Loucy (cell line): ENCODE measurements at regions not wholly inside any gene's neighbourhood (a gene's known extent, or its start where the extent isn't known, plus 50 kb on each side); places are given as distances from the start of the nearest gene placed in this dataset.

Experiments used
- H2AFZ ChIP-seq: fragments of 200-600 bp; sonication (generic); 2 replicates; pipeline ENCODE4 v1.6.0; 2016; ENCODE audit warnings: antibody characterized with exemption, mild to moderate bottlenecking, low read length, moderate library complexity
- H3F3A ChIP-seq: fragments of 200-600 bp; 2 replicates; pipeline ENCODE4 v1.6.0; 2016; ENCODE audit warnings: antibody characterized with exemption, low read depth, mild to moderate bottlenecking
- H3K27me3 ChIP-seq: fragments of 200-600 bp; sonication (generic); 2 replicates; pipeline ENCODE4 v1.6.1; 2014; ENCODE audit warnings: low read length, mild to moderate bottlenecking; ENCODE audit not compliant: insufficient read depth, poor library complexity, severe bottlenecking
- H3K36me3 ChIP-seq: fragments of 200-600 bp; sonication (generic); 2 replicates; pipeline ENCODE4 v1.6.1; 2016; ENCODE audit warnings: low read length; ENCODE audit not compliant: insufficient read depth
- H3K4me1 ChIP-seq: fragments of 200-600 bp; sonication (generic); 2 replicates; pipeline ENCODE4 v1.5.1; 2014; ENCODE audit warnings: low read length, mild to moderate bottlenecking; ENCODE audit not compliant: insufficient read depth, poor library complexity, severe bottlenecking
- H3K4me2 ChIP-seq: fragments of 200-600 bp; sonication (generic); 2 replicates; pipeline ENCODE4 v1.6.0; 2014; ENCODE audit warnings: antibody characterized with exemption, low read length, low read depth, mild to moderate bottlenecking; ENCODE audit not compliant: poor library complexity, severe bottlenecking
- H3K4me3 ChIP-seq: fragments of 200-600 bp; sonication (generic); 2 replicates; pipeline ENCODE4 v1.5.1; 2014; ENCODE audit warnings: low read length, mild to moderate bottlenecking, mixed read lengths; ENCODE audit not compliant: poor library complexity, severe bottlenecking
- H3K79me2 ChIP-seq: fragments of 200-600 bp; sonication (generic); 2 replicates; pipeline ENCODE4 v1.6.1; 2014; ENCODE audit warnings: low read length; ENCODE audit not compliant: insufficient read depth
- H3K9ac ChIP-seq: fragments of 200-600 bp; sonication (generic); 2 replicates; pipeline ENCODE4 v1.6.0; 2014; ENCODE audit warnings: mild to moderate bottlenecking, low read depth, low read length, moderate library complexity; ENCODE audit not compliant: poor library complexity, severe bottlenecking
- H3K9me2 ChIP-seq: fragments of 200-600 bp; sonication (generic); replicated peaks from 2 replicates; pipeline ENCODE4 v1.6.1; 2016; ENCODE audit warnings: low read depth, low read length, mixed read lengths
- H3K9me3 ChIP-seq: fragments of 200-600 bp; sonication (generic); 2 replicates; pipeline ENCODE4 v1.6.1; 2014; ENCODE audit warnings: mild to moderate bottlenecking, antibody characterized with exemption, low read length, low read depth; ENCODE audit not compliant: insufficient read depth
- H4K20me1 ChIP-seq: fragments of 200-600 bp; sonication (generic); 2 replicates; pipeline ENCODE4 v1.6.0; 2014; ENCODE audit warnings: antibody characterized with exemption, low read length, mild to moderate bottlenecking; ENCODE audit not compliant: insufficient read depth, poor library complexity, severe bottlenecking
- CTCF ChIP-seq: fragments of 200-600 bp; sonication (generic); conservative IDR thresholded peaks from 2 replicates; pipeline ENCODE4 v1.5.1; 2014; ENCODE audit warnings: mild to moderate bottlenecking, antibody characterized with exemption, low read length
- EZH2phosphoT487 ChIP-seq: fragments of 200-600 bp; IDR thresholded peaks from 2 replicates; pipeline ENCODE4 v1.6.1; 2018; ENCODE audit warnings: antibody characterized with exemption, mild to moderate bottlenecking, moderate library complexity, borderline replicate concordance

GRCh38 chr3:26084629-26085028 lies 294.7 kb downstream of the OXSM start:
- H3K9me3 ChIP-seq = 0 out of 2 replicates have a peak, but pooled peaks cover 3% of the 10 kb centered on the region
- no peak overlapping the region for H3K4me2 ChIP-seq
- no peaks in the 10 kb centered on the region for H3F3A ChIP-seq
- no peaks in the 10 kb centered on the region for H4K20me1 ChIP-seq
- no peaks in the 10 kb centered on the region for H3K9me2 ChIP-seq
- H3K4me3 ChIP-seq = no peak overlapping the region
- TF ChIP-seq EZH2phosphoT487 (no peak), CTCF (no peak)
- no peaks in the 10 kb centered on the region for H3K36me3 ChIP-seq
- H3K4me1 ChIP-seq = no peaks in the 10 kb centered on the region
- H3K9ac ChIP-seq = no peak overlapping the region
- no peaks in the 10 kb centered on the region for H3K27me3 ChIP-seq
- no peaks in the 10 kb centered on the region for H3K79me2 ChIP-seq
- no peak overlapping the region for H2AFZ ChIP-seq

- H3F3A ChIP-seq = no peaks in the 10 kb centered on the region
- no peak for TF ChIP-seq CTCF
- no peak for TF ChIP-seq EZH2phosphoT487
- H3K9me3 ChIP-seq = 0 out of 2 replicates have a peak, but pooled peaks cover 3% of the 10 kb centered on the region
- no peak overlapping the region for H3K4me3 ChIP-seq
- H3K36me3 ChIP-seq = no peaks in the 10 kb centered on the region
- H3K27me3 ChIP-seq = no peaks in the 10 kb centered on the region
- no peak overlapping the region for H3K9ac ChIP-seq
- no peaks in the 10 kb centered on the region for H3K79me2 ChIP-seq
- no peaks in the 10 kb centered on the region for H3K4me1 ChIP-seq
- no peak overlapping the region for H2AFZ ChIP-seq
- H3K9me2 ChIP-seq = no peaks in the 10 kb centered on the region
- no peak overlapping the region for H3K4me2 ChIP-seq
- no peaks in the 10 kb centered on the region for H4K20me1 ChIP-seq
Measured at GRCh38 chr3:26087751-26088150, 297.9 kb downstream of the OXSM start.

- H3K9me3 ChIP-seq = 0 out of 2 replicates have a peak, but pooled peaks cover 3% of the 10 kb centered on the region
- no peaks in the 10 kb centered on the region for H4K20me1 ChIP-seq
- H3K9me2 ChIP-seq = no peaks in the 10 kb centered on the region
- no peaks in the 10 kb centered on the region for H3K79me2 ChIP-seq
- no peak overlapping the region for H2AFZ ChIP-seq
- no peaks in the 10 kb centered on the region for H3K4me1 ChIP-seq
- TF ChIP-seq EZH2phosphoT487 = no peak
- TF ChIP-seq CTCF = no peak
- no peak overlapping the region for H3K9ac ChIP-seq
- H3K36me3 ChIP-seq = no peaks in the 10 kb centered on the region
- H3K4me3 ChIP-seq = no peak overlapping the region
- no peaks in the 10 kb centered on the region for H3F3A ChIP-seq
- no peaks in the 10 kb centered on the region for H3K27me3 ChIP-seq
- no peak overlapping the region for H3K4me2 ChIP-seq
Measured at GRCh38 chr3:26089249-26089648, 299.4 kb downstream of the OXSM start.
